ENCODE measurements at regions not wholly inside any gene's neighbourhood (a gene's known extent, or its start where the extent isn't known, plus 50 kb on each side); places are given as distances from the start of the nearest gene placed in this dataset.

GRCh38 chr13:73828811-73829210 is 305.4 kb downstream of the KLF12 start:
- Histone ChIP-seq H3K36me3 (ENCODE audit: control insufficient read depth, insufficient read depth, low read length) (no peaks in the 10 kb centered on the region), H3K27me3 (ENCODE audit: control insufficient read depth, insufficient read depth, low read length) (no peaks in the 10 kb centered on the region), H3K4me3 (ENCODE audit: low read depth, low read length) (no peak overlapping the region)
- FAIRE-seq (no peak), DNase-seq (ENCODE audit: low read depth) (no peak)
- TF ChIP-seq CTCF (IDR thresholded peaks at IDR 0.05; ENCODE audit: insufficient read depth, low read length, severe bottlenecking): no peak

- H3K36me3 ChIP-seq (ENCODE audit: control insufficient read depth, insufficient read depth, low read length): no peaks in the 10 kb centered on the region
- no peak for FAIRE-seq
- no peak for TF ChIP-seq CTCF (IDR thresholded peaks at IDR 0.05; ENCODE audit: insufficient read depth, low read length, severe bottlenecking)
- no peaks in the 10 kb centered on the region for H3K27me3 ChIP-seq (ENCODE audit: control insufficient read depth, insufficient read depth, low read length)
- H3K4me3 ChIP-seq (ENCODE audit: low read depth, low read length): no peak overlapping the region
- DNase-seq (ENCODE audit: low read depth): no peak
These were observed 306.8 kb downstream of the KLF12 start for GRCh38 chr13:73827434-73827833.

- DNase-seq (ENCODE audit: low read depth) (no peak), FAIRE-seq (no peak)
- Histone ChIP-seq H3K27me3 (ENCODE audit: control insufficient read depth, insufficient read depth, low read length) (no peaks in the 10 kb centered on the region), H3K36me3 (ENCODE audit: control insufficient read depth, insufficient read depth, low read length) (no peaks in the 10 kb centered on the region), H3K4me3 (ENCODE audit: low read depth, low read length) (no peak overlapping the region)
- TF ChIP-seq CTCF (IDR thresholded peaks at IDR 0.05; ENCODE audit: insufficient read depth, low read length, severe bottlenecking): no peak
These were observed 309.1 kb downstream of the KLF12 start for GRCh38 chr13:73825143-73825542.

- no peaks in the 10 kb centered on the region for H3K36me3 ChIP-seq (ENCODE audit: control insufficient read depth, insufficient read depth, low read length)
- DNase-seq (ENCODE audit: low read depth) (no peak), FAIRE-seq (no peak)
- no peaks in the 10 kb centered on the region for H3K27me3 ChIP-seq (ENCODE audit: control insufficient read depth, insufficient read depth, low read length)
- no peak for TF ChIP-seq CTCF (IDR thresholded peaks at IDR 0.05; ENCODE audit: insufficient read depth, low read length, severe bottlenecking)
- no peak overlapping the region for H3K4me3 ChIP-seq (ENCODE audit: low read depth, low read length)
These were observed 311.3 kb downstream of the KLF12 start for GRCh38 chr13:73822668-73823592.

- H3K4me3 ChIP-seq (ENCODE audit: low read depth, low read length): no peak overlapping the region
- FAIRE-seq: no peak
- DNase-seq (ENCODE audit: low read depth): no peak
- H3K27me3 ChIP-seq (ENCODE audit: control insufficient read depth, insufficient read depth, low read length): no peaks in the 10 kb centered on the region
- H3K36me3 ChIP-seq (ENCODE audit: control insufficient read depth, insufficient read depth, low read length): no peaks in the 10 kb centered on the region
- no peak for TF ChIP-seq CTCF (IDR thresholded peaks at IDR 0.05; ENCODE audit: insufficient read depth, low read length, severe bottlenecking)
These were observed 313.5 kb downstream of the KLF12 start for GRCh38 chr13:73820688-73821087.
